ENCODE measurements at regions not wholly inside any gene's neighbourhood (a gene's known extent, or its start where the extent isn't known, plus 50 kb on each side); places are given as distances from the start of the nearest gene placed in this dataset.
"Not testable (repeated sequence)": the region's sequence is repeated elsewhere in the genome, so short reads cannot be mapped to it uniquely, and the experiment has no call there.

- DNase-seq, result not testable (repeated sequence)
These were observed 357.3 kb upstream of the WSB1 start for GRCh38 chr17:26936645-26937044.

GRCh38 chr17:26937750-26938322, 356.1 kb upstream of the WSB1 start:
- DNase-seq, result not testable (repeated sequence)

GRCh38 chr17:26939755-26940154, 354.2 kb upstream of the WSB1 start:
- DNase-seq, result not testable (repeated sequence)

- not testable (repeated sequence) for DNase-seq
These were observed 353.3 kb upstream of the WSB1 start for GRCh38 chr17:26940587-26940986.

GRCh38 chr17:26962255-26963162, 331.4 kb upstream of the WSB1 start:
- DNase-seq, result no peak

- DNase-seq, result no peak
These were observed 330.8 kb upstream of the WSB1 start for GRCh38 chr17:26963163-26963503.

- DNase-seq, result not testable (repeated sequence)
These were observed 327.9 kb upstream of the WSB1 start for GRCh38 chr17:26965898-26966624.

- DNase-seq, result not testable (repeated sequence)
These were observed 327.2 kb upstream of the WSB1 start for GRCh38 chr17:26966625-26967179.

GRCh38 chr17:26981845-26982425, 312.0 kb upstream of the WSB1 start:
- not testable (repeated sequence) for DNase-seq

GRCh38 chr17:26982563-26982962, 311.4 kb upstream of the WSB1 start:
- DNase-seq, result not testable (repeated sequence)

- not testable (repeated sequence) for DNase-seq
These were observed 306.1 kb upstream of the WSB1 start for GRCh38 chr17:26987851-26988250.

- not testable (repeated sequence) for DNase-seq
These were observed 299.3 kb upstream of the WSB1 start for GRCh38 chr17:26994648-26995047.

- DNase-seq, result not testable (repeated sequence)
These were observed 297.6 kb upstream of the WSB1 start for GRCh38 chr17:26996146-26996916.

GRCh38 chr17:27007734-27008531, 286.0 kb upstream of the WSB1 start:
- DNase-seq, result not testable (repeated sequence)

GRCh38 chr17:27009087-27009486, 284.8 kb upstream of the WSB1 start:
- DNase-seq, result no peak

- not testable (repeated sequence) for DNase-seq
These were observed 283.8 kb upstream of the WSB1 start for GRCh38 chr17:27010138-27010537.

GRCh38 chr17:27030552-27030951, 263.4 kb upstream of the WSB1 start:
- not testable (repeated sequence) for DNase-seq

GRCh38 chr17:27038676-27039075, 255.2 kb upstream of the WSB1 start:
- peak; percentile 5 for DNase-seq

- DNase-seq, result peak; percentile 16
These were observed 248.9 kb upstream of the WSB1 start for GRCh38 chr17:27045039-27045438.

- no peak for DNase-seq
These were observed 244.7 kb upstream of the WSB1 start for GRCh38 chr17:27049104-27049784.

GRCh38 chr17:27065588-27065987, 228.3 kb upstream of the WSB1 start:
- no peak for DNase-seq

Data from COR-L47 (cell line).